DOHH2 (cell line): ENCODE measurements at regions not wholly inside any gene's neighbourhood (a gene's known extent, or its start where the extent isn't known, plus 50 kb on each side); places are given as distances from the start of the nearest gene placed in this dataset.

Experiments
- CTCF ChIP-seq: fragments of 200-600 bp; sonication (generic); IDR thresholded peaks from one replicate; pipeline ENCODE4 v1.5.1; 2014; ENCODE audit warnings: antibody characterized with exemption, mild to moderate bottlenecking, low read depth, low read length; ENCODE audit not compliant: poor library complexity, severe bottlenecking
- EZH2phosphoT487 ChIP-seq: fragments of 200-600 bp; sonication (generic); IDR thresholded peaks from 2 replicates; pipeline ENCODE4 v1.6.1; 2017; ENCODE audit warnings: borderline replicate concordance, mild to moderate bottlenecking, antibody characterized with exemption, low read length, moderate library complexity, mixed read lengths

DNA sequence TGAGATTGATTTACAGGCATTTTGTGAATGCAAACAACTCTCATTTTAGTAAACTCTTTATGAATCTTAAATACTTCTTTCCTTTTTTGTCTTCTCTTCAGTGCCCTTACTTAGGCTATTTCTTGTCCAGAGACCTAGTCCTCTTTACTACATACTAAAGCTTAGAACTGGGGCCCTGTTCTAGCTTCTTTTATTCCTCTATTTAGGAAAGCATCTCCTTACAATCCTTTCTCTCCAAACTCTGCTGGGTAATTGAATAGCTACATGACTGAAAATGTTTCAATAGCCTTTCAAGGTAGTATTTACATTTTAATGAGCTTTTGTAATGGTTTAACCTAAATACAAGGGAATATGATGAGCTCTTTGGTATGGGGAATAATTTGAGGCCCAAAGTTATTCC, 1701.5 kb upstream of the TENM3 start:
- TF ChIP-seq CTCF (no peak), EZH2phosphoT487 (no peak)
